Lower leg skin (tissue), 4 donors: ENCODE measurements at regions not wholly inside any gene's neighbourhood (a gene's known extent, or its start where the extent isn't known, plus 50 kb on each side); places are given as distances from the start of the nearest gene placed in this dataset.
"Not testable (repeated sequence)": the region's sequence is repeated elsewhere in the genome, so short reads cannot be mapped to it uniquely, and the experiment has no call there.

Source experiments
- DNase-seq, 2 donors: peaks; one replicate each; pipeline ENCODE4 v3.0.0-alpha.2; 2019; ENCODE audit warnings: low spot score in 2 of 2
- H3K4me3 ChIP-seq: fragments of 200-600 bp; sonication (generic); 2 replicates; pipeline ENCODE4 v1.5.1; 2017; ENCODE audit warnings: mild to moderate bottlenecking, low read depth; ENCODE audit not compliant: poor library complexity, severe bottlenecking
- POLR2A ChIP-seq, 2 donors: fragments of 450-650 bp; IDR thresholded peaks; one replicate each; pipeline ENCODE4 v1.6.1; 2016 to 2017; ENCODE audit warnings: antibody characterized with exemption in 2 of 2, mild to moderate bottlenecking in 1 of 2, moderate library complexity in 1 of 2
- WGBS, 2 donors: methylation state at CpG; one replicate each; pipeline ENCODE4 v1.1.5; 2018; 5-methylcytosine and 5-hydroxymethylcytosine counted together
- intact Hi-C: fragments of 100-400 bp; cut with DNase I; formaldehyde crosslinking; loops from one replicate; pipeline ENCODE4 v1.15.0; 2023; ENCODE audit warnings: low total_unique reads
- TF ChIP-seq, protein P1 (sequence below), 3 donors: fragments of 450-650 bp; IDR thresholded peaks; one replicate each; pipeline ENCODE4 v1.5.1; 2016; ENCODE audit warnings: antibody characterized with exemption in 3 of 3, mild to moderate bottlenecking in 3 of 3, moderate library complexity in 2 of 3

DNA sequence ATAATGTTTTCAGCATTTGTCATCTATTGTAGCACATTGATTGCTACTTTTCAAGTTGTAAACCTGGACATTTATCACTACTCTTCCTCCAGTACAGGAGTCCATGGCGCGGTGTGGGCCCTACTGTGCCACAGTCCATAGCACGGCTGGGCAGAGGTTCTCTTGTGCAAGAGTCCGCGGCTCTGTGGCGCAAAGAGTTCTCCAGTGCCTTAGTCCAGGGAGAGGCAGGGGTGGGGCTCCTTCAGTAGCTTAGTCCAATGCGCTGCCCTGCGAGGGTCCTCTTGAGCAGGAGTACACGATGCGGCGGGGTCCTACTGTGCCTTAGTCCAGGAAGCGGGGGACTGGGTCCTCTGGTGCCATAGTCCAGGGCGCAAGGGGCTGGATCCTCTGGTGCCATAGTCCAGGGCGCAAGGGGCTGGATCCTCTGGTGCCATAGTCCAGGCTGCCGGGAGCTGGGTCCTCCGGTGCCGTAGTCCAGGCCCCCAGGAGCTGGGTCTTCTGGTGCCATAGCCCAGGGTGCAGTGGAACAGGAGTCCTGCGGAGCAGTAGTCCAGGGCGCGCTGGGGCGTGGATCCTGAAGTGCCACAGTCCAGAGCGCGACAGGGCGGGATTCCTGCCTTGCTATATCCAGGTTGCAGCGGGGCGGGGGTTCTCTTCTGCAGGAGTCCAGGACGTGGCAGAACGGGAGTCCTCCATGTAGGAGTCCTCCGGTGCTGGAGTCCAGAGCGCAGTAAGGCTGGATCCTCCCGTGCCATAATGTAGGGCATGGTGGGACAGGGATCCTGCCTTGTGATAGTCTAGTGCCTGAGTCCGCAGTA lies 129.3 kb downstream of the CCDC74A start:
- no peak for DNase-seq
- H3K4me3 ChIP-seq: no peak overlapping the region
- 93 to 94% methylated on average over 29 to 32 of the region's 32 CpGs for WGBS, 2 donors
- intact Hi-C loops: no loop called here
- no peak for TF ChIP-seq POLR2A (IDR thresholded peaks at IDR 0.05)

DNA sequence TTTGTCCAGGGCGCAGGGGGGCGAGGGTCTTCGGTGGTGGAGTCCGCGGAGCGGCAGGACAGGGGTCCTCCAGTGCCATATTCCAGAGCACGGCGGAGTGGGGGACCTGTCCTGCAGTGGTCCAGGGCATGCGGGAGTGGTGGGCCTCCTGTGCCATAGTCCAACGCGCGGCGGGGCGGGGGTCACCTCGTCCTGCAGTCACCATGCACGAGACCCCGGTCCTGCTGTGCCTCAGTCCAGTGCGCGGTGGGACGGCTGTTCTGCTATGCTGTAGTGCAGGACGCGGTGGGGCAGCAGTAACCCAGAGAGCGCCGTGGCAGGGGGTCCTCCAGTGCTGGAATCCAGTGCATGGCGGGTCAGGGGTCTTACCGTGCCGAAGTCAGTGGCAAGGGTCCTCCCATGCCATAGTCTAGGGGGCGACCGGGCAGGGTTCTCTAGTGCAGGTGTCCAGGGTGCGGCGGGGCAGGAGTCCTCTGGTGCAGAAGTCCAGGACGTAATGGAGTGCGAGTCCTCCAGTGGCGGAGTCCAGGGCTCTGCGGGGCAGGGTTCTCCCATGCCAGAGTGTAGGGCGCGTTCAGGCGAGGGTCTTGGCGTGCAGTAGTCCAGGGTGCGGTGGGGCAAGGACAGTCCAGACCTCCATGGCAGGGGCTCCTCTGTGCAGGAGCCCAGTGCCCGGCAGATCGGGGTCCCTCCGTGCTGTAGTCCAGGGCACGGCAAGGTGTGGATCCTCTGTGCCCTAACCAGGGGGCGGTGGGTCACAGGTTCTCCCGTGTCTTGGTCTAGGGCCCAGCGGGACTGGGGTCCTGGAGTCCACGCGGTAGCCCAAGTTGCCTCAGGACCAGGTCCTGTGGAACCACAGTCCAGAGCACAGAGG lies 130.4 kb downstream of the CCDC74A start:
- no peak for DNase-seq
- intact Hi-C loops: no loop called here
- no peak overlapping the region for H3K4me3 ChIP-seq
- TF ChIP-seq, protein P1, sequence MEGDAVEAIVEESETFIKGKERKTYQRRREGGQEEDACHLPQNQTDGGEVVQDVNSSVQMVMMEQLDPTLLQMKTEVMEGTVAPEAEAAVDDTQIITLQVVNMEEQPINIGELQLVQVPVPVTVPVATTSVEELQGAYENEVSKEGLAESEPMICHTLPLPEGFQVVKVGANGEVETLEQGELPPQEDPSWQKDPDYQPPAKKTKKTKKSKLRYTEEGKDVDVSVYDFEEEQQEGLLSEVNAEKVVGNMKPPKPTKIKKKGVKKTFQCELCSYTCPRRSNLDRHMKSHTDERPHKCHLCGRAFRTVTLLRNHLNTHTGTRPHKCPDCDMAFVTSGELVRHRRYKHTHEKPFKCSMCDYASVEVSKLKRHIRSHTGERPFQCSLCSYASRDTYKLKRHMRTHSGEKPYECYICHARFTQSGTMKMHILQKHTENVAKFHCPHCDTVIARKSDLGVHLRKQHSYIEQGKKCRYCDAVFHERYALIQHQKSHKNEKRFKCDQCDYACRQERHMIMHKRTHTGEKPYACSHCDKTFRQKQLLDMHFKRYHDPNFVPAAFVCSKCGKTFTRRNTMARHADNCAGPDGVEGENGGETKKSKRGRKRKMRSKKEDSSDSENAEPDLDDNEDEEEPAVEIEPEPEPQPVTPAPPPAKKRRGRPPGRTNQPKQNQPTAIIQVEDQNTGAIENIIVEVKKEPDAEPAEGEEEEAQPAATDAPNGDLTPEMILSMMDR (IDR thresholded peaks at IDR 0.05): no peak
- TF ChIP-seq POLR2A (IDR thresholded peaks at IDR 0.05): no peak
- whole genome bisulfite sequencing, 2 donors: 96 to 97% methylated on average over 39 to 43 of the region's 49 CpGs

DNA sequence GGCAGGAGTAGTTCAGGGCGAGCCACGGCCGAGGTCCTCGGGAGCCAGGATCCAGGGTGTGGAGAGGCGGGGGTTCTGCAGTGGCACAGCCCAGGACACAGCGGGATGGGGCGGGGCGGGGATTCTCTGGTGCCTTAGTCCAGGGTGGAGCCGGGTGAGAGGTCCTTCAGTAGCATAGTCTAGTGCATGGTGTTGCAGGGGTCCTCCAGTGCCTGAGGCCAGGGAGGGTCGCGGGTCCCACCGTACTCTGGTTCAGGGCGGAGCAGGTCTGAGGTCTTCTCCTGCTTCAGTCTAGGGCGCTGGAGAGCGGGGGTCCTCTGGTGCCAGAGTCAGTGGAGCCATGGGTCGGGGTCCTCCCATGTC lies 131.1 kb downstream of the CCDC74A start:
- H3K4me3 ChIP-seq: no peak overlapping the region
- WGBS, 2 donors: 96 to 99% methylated on average over 15 to 16 of the region's 16 CpGs
- TF ChIP-seq POLR2A (IDR thresholded peaks at IDR 0.05): no peak
- TF ChIP-seq, protein P1 (IDR thresholded peaks at IDR 0.05): no peak
- intact Hi-C loops: no loop called here
- no peak for DNase-seq

- WGBS, 2 donors: 90 to 92% methylated on average over 8 of the region's 8 CpGs
Measured at GRCh38 chr2:131659168-131659572, 131.5 kb downstream of the CCDC74A start.

DNA sequence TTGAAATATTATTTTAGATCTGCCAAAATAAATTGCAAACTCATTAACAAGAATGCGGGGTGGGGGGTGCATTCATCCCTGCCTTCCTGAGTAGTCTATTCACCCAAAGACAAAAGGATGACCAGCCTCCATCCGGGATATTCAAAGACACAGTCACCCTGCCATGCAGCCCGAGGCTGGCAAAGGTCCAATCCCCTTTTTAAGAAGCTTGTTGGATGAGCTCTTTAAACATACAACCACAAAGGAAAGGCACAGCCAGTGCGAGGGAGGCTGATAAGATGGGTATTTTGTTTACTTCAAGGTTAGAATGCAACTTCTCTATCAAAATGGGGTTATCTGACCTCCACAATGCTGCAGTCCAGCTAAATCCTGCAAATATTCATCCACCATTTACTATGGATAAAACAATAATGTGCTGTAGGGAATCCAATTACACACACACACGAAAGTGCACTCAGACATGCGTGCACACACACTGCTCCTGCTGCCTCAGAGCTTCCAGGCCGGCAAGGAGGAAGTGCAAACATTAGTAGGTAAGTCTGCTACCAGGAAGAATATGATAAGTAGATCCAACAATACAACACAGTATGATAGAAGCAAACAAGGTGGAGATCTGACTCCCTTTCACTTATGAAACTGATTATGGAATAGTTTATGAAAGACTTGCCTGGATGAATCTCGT lies 133.6 kb downstream of the CCDC74A start:
- intact Hi-C loops, DNase-seq, H3K4me3 ChIP-seq: not testable (repeated sequence)
- WGBS, 2 donors: 55% methylated on average over 8 of the region's 8 CpGs

More at GRCh38 chr2:131659168-131659572, 131.5 kb downstream of the CCDC74A start:
- intact Hi-C loops: no loop called here
- TF ChIP-seq POLR2A (IDR thresholded peaks at IDR 0.05): no peak
- no peak for DNase-seq
- no peak overlapping the region for H3K4me3 ChIP-seq

DNA sequence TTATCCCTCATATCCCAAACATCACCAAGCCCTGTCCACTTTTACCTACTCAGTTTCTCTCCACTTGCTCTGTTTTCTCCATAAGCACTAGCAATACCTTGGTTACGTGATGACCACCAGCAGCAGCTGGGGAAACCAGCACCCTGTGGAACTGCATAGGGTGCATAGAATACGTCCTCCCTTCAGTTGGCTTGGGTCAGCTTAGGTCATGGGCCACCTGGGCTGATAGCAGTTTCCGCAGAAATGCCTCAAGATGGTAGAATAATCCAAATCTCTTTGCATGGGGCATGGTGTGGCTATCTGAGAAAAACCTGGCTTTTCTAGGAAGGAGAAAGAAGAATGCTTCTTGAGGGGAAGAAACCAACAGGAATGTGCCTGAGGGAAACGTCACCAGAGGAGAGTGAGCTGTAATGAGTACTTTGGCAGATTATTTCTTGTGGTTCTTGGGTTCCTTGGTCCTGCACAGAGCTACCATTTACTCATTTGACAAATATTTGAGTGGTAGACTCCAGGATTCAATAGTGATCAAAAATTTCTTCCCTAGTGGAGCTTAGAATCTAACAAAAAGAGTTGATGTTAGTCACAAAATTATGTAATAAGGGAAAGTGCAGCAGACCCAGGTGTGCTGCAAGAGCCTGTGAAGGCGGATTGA lies 134.3 kb downstream of the CCDC74A start:
- DNase-seq, intact Hi-C loops, H3K4me3 ChIP-seq: not testable (repeated sequence)
- WGBS, 2 donors: 85 to 87% methylated on average over 5 of the region's 5 CpGs

GRCh38 chr2:131663501-131663900 lies 135.8 kb downstream of the CCDC74A start:
- intact Hi-C loops, H3K4me3 ChIP-seq, DNase-seq: not testable (repeated sequence)
- WGBS, 2 donors: 67 to 73% methylated on average over 5 of the region's 5 CpGs

DNA sequence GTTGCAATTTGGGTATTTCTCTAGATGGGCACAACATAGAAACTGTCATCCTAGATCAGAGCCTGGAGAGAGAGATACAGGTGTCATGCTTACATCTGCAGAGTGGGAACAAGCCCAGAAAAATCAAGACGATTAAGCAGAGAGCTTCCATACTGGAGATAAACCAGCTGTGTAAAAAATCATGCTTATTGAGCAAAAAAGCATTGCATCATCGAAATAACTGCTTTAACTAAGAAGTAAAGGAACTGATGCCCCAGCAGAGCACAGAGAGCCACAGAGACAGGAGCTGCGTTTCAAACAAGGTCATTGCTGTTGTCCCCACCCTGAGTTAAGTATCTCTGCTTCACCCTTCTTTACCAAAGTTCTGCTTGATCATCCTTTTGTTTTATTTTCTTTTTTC lies 138.0 kb downstream of the CCDC74A start:
- intact Hi-C loops, H3K4me3 ChIP-seq, DNase-seq: not testable (repeated sequence)
- WGBS, 2 donors: 64 to 71% methylated on average over 3 of the region's 3 CpGs

DNA sequence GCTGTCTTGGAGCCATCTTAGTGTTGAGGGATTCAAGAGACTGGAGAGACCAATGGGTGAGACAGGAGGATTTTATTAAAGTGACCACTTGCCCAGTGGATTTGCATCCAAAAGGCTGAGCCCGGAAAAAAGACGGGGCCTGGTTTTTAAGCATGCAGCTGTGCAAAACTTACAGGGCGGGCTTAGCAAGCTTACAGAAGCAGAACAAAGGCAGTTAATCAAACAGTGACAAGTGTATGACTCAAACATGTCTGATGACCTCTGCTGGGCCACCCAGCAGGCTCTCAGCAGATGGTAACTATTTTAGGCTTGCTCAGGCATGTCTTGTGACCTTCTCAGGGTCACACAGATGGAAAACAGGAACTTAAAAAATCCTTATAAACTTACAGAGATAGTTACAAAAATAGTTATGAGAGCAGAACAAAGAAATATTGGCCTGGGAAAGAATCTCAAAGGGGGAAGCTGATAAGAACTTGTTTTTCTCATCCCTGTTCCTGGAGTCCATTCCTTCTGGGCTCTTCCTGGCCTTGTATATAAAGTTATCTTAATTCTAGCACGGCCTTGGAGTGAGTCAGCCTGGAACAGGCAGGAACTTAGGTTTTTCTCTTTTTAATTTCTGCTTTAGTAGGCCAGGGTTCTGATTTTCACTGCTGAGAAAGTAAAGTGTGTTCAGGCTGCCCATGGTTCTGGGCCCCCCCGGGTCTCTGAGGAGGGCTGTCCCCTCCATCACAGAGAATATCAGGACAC lies 141.3 kb downstream of the CCDC74A start:
- intact Hi-C loops, DNase-seq, H3K4me3 ChIP-seq: not testable (repeated sequence)
- 34 to 35% methylated on average over 5 of the region's 5 CpGs for WGBS, 2 donors

- intact Hi-C loops, H3K4me3 ChIP-seq, DNase-seq: not testable (repeated sequence)
- 64 to 70% methylated on average over 15 to 25 of the region's 28 CpGs for WGBS, 2 donors
Measured at GRCh38 chr2:131671841-131672470, 144.3 kb downstream of the CCDC74A start.
